HEK293T (cell line): ENCODE measurements at regions not wholly inside any gene's neighbourhood (a gene's known extent, or its start where the extent isn't known, plus 50 kb on each side); places are given as distances from the start of the nearest gene placed in this dataset.
"Not testable (repeated sequence)": the region's sequence is repeated elsewhere in the genome, so short reads cannot be mapped to it uniquely, and the experiment has no call there.

ENCODE experiments used
- CTCF ChIA-PET: fragments of 350-600 bp; formaldehyde crosslinking; extraction: SDS; loops from one replicate; lab custom pipeline; 2021; ENCODE audit warnings: antibody characterized with exemption, inconsistent platforms; lab: Yijun Ruan, JAX
- POLR2A ChIA-PET: fragments of 350-600 bp; formaldehyde crosslinking; extraction: SDS; loops from one replicate; lab custom pipeline; 2020; ENCODE audit warnings: antibody characterized with exemption, inconsistent platforms; lab: Yijun Ruan, JAX
- DNase-seq: peaks from one replicate; pipeline ENCODE4 v3.0.0; 2012; ENCODE audit warnings: mixed read lengths; ENCODE audit errors: extremely low spot score
- ARNT ChIP-seq: fragments of 450-650 bp; IDR thresholded peaks from 2 replicates; pipeline ENCODE4 v1.6.1; 2017; ENCODE audit warnings: mild to moderate bottlenecking
- BHLHE40 ChIP-seq: fragments of 450-650 bp; IDR thresholded peaks from 2 replicates; pipeline ENCODE4 v1.6.1; 2016; ENCODE audit warnings: mild to moderate bottlenecking, moderate library complexity, borderline replicate concordance
- CTBP1 ChIP-seq: fragments of 450-650 bp; IDR thresholded peaks from 2 replicates; pipeline ENCODE4 v1.6.1; 2016; ENCODE audit warnings: borderline replicate concordance
- ELF4 ChIP-seq: fragments of 450-650 bp; IDR thresholded peaks from 2 replicates; pipeline ENCODE4 v1.6.1; 2017; ENCODE audit warnings: antibody characterized with exemption
- FOXA1 ChIP-seq: fragments of 450-650 bp; IDR thresholded peaks from 2 replicates; pipeline ENCODE4 v1.6.1; 2016; ENCODE audit warnings: mild to moderate bottlenecking
- FOXK2 ChIP-seq: fragments of 450-650 bp; IDR thresholded peaks from 2 replicates; pipeline ENCODE4 v1.6.1; 2016; ENCODE audit warnings: mild to moderate bottlenecking
- FOXM1 ChIP-seq: fragments of 450-650 bp; IDR thresholded peaks from 2 replicates; pipeline ENCODE4 v1.6.1; 2017; ENCODE audit warnings: mild to moderate bottlenecking, borderline replicate concordance
- HDGF ChIP-seq: fragments of 450-650 bp; IDR thresholded peaks from 2 replicates; pipeline ENCODE4 v1.6.1; 2017; ENCODE audit warnings: antibody characterized with exemption, borderline replicate concordance
- L3MBTL2 ChIP-seq: fragments of 450-650 bp; conservative IDR thresholded peaks from 2 replicates; pipeline ENCODE4 v1.6.1; 2016; ENCODE audit warnings: mild to moderate bottlenecking
- LEF1 ChIP-seq: fragments of 450-650 bp; IDR thresholded peaks from 2 replicates; pipeline ENCODE4 v1.6.1; 2017; ENCODE audit warnings: mild to moderate bottlenecking, borderline replicate concordance
- NFRKB ChIP-seq: fragments of 450-650 bp; IDR thresholded peaks from 2 replicates; pipeline ENCODE4 v1.6.1; 2016; ENCODE audit warnings: mild to moderate bottlenecking, moderate library complexity
- SP1 ChIP-seq: fragments of 450-650 bp; IDR thresholded peaks from 2 replicates; pipeline ENCODE4 v1.6.1; 2017
- SUZ12 ChIP-seq: fragments of 450-650 bp; IDR thresholded peaks from 2 replicates; pipeline ENCODE4 v1.6.1; 2016; ENCODE audit warnings: mild to moderate bottlenecking
- TARDBP ChIP-seq: fragments of 450-650 bp; IDR thresholded peaks from 2 replicates; pipeline ENCODE4 v1.6.1; 2016
- ZNF384 ChIP-seq: fragments of 450-650 bp; IDR thresholded peaks from 2 replicates; pipeline ENCODE4 v1.6.1; 2016
- TF ChIP-seq, protein P1 (sequence below): fragments of 450-650 bp; IDR thresholded peaks from 2 replicates; pipeline ENCODE4 v1.6.1; 2016

GRCh38 chr15:81660976-81661375 lies 287.0 kb upstream of the TMC3 start:
- DNase-seq, result no peak
- CTCF ChIA-PET, result no interaction called here
- no peak for TF ChIP-seq FOXM1
- TF ChIP-seq ELF4, result no peak
- no peak for TF ChIP-seq ZNF384
- TF ChIP-seq SUZ12, result no peak
- TF ChIP-seq FOXA1, result no peak
- no peak for TF ChIP-seq SP1
- TF ChIP-seq TARDBP, result no peak
- no peak for TF ChIP-seq LEF1
- no peak for TF ChIP-seq HDGF
- no peak for TF ChIP-seq ARNT
- TF ChIP-seq, protein P1, sequence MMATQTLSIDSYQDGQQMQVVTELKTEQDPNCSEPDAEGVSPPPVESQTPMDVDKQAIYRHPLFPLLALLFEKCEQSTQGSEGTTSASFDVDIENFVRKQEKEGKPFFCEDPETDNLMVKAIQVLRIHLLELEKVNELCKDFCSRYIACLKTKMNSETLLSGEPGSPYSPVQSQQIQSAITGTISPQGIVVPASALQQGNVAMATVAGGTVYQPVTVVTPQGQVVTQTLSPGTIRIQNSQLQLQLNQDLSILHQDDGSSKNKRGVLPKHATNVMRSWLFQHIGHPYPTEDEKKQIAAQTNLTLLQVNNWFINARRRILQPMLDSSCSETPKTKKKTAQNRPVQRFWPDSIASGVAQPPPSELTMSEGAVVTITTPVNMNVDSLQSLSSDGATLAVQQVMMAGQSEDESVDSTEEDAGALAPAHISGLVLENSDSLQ, result no peak
- TF ChIP-seq L3MBTL2, result no peak
- no peak for TF ChIP-seq CTBP1
- TF ChIP-seq FOXK2, result no peak
- TF ChIP-seq NFRKB, result no peak
- TF ChIP-seq BHLHE40, result no peak
- POLR2A ChIA-PET, result no interaction called here

- POLR2A ChIA-PET, result no interaction called here
- CTCF ChIA-PET, result no interaction called here
- DNase-seq, result no peak
- TF ChIP-seq ZNF384 (no peak), CTBP1 (no peak), FOXM1 (no peak), LEF1 (no peak), ARNT (no peak), SP1 (no peak), SUZ12 (no peak), TARDBP (no peak), L3MBTL2 (no peak), BHLHE40 (no peak), ELF4 (no peak)
- TF ChIP-seq, protein P1, result no peak
Observed at GRCh38 chr15:81653259-81653658, 279.2 kb upstream of the TMC3 start.

- ChIA-PET CTCF (no interaction called here), POLR2A (no interaction called here)
- no peak for TF ChIP-seq FOXM1
- no peak for TF ChIP-seq L3MBTL2
- no peak for TF ChIP-seq SP1
- TF ChIP-seq FOXA1, result no peak
- no peak for TF ChIP-seq TARDBP
- no peak for TF ChIP-seq FOXK2
- no peak for TF ChIP-seq ZNF384
- TF ChIP-seq ELF4, result no peak
- TF ChIP-seq NFRKB, result no peak
- no peak for TF ChIP-seq HDGF
- no peak for TF ChIP-seq BHLHE40
- TF ChIP-seq ARNT, result no peak
- TF ChIP-seq, protein P1, result no peak
- no peak for TF ChIP-seq SUZ12
- no peak for TF ChIP-seq CTBP1
- no peak for TF ChIP-seq LEF1
- DNase-seq, result no peak
Observed at GRCh38 chr15:81645470-81645869, 271.5 kb upstream of the TMC3 start.

DNA sequence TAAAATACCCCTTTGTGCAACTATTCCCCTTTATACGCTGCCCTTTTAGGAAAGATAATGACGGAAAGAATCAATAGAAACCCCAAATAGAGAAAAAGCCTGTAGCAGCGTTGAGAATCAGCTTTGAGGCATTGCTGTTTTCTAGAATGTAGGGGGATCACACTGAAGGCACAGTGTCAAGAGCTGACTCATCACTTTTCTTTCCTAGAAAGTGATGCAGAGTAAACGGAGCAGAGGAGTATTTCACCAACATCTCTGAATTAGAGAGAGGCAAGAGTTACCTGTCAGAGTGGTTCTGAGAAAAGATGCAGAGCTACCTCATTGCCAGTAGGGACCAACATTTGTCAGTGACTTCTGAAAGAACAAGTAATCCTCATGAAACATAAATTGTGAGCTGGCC lies 269.8 kb upstream of the TMC3 start:
- ChIA-PET POLR2A (no interaction called here), CTCF (no interaction called here)
- TF ChIP-seq BHLHE40 (no peak), FOXK2 (no peak), CTBP1 (no peak), ZNF384 (no peak), SUZ12 (no peak), FOXM1 (no peak)
- DNase-seq, result no peak

DNA sequence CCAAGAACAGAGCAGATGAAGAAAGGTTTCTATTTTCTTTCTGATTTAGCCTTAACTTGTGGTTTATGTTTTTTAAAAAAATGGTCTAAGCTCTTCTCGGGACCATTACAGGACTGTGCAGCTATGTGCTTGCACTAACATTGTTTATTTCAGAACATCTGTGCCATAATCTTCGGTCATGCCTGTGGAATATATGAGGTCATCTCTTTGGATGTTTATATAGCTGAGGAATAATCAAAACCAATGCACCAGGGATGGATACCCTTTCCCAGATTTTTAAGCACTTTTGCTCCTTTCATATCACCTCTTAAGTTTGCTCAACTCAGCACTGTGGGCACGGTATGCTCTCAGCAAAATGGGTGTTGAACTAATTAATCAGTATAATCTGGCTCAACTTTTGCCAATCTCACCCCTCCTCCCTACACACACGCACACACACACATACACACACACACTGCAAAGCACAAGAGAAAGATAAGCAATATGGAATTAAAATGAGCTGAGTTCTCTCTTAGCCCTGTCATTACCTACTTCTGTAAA lies 268.5 kb upstream of the TMC3 start:
- POLR2A ChIA-PET, result no interaction called here
- no peak for DNase-seq
- TF ChIP-seq FOXA1 (no peak), CTBP1 (no peak), LEF1 (no peak), ARNT (no peak), ZNF384 (no peak), HDGF (no peak), ELF4 (no peak), L3MBTL2 (no peak), FOXK2 (no peak)
- CTCF ChIA-PET, result interaction anchor here (0.5 kb wide), 1 partner anchor 198 kb away, joined by 3 read pairs; no protein-coding TSS in a partner anchor

DNA sequence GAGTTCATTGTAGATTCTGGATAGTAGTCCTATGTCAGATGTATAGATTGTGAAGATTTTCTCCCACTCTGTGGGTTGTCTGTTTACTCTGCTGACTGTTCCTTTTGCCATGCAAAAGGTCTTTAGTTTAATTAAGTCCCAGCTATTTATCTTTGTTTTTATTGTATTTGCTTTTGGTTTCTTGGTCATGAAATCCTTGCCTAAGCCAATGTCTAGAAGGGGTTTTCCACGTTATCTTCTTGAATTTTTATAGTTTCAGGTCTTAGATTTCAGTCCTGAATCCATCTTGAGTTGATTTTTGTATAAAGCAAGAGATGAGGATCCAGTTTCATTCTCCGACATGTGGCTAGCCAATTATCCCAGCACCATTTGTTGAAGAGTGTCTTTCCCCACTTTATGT lies 262.1 kb upstream of the TMC3 start:
- CTCF ChIA-PET, DNase-seq, POLR2A ChIA-PET: not testable (repeated sequence)

DNA sequence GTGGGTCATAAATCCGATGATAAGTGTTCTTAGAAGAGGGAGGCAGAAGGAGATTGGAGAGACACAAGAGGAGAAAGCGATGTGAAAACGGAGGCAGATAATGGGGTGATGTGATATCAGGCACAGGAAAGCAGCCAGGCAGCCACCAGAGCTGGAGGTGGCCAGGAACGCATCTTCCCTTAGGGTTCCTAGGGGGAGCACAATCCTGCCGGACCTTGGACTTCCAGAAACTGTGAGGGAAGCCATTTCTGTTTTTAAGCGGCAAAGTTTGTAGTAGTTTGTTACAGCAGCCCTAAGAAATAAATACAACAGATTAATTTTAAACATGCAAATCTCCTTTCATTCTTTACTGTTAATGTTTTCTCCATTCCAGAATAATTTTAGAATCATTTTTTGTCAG lies 259.9 kb upstream of the TMC3 start:
- ChIA-PET POLR2A (no interaction called here), CTCF (no interaction called here)
- no peak for DNase-seq
- TF ChIP-seq SP1, result no peak
- TF ChIP-seq ELF4, result no peak
- TF ChIP-seq, protein P1, result no peak
- TF ChIP-seq FOXK2, result no peak
- no peak for TF ChIP-seq TARDBP
- TF ChIP-seq L3MBTL2, result no peak
- TF ChIP-seq FOXA1, result no peak
- no peak for TF ChIP-seq BHLHE40
- no peak for TF ChIP-seq NFRKB
- TF ChIP-seq SUZ12, result no peak
- TF ChIP-seq HDGF, result no peak
- TF ChIP-seq ZNF384, result no peak
